DOHH2 (cell line): ENCODE measurements at regions not wholly inside any gene's neighbourhood (a gene's known extent, or its start where the extent isn't known, plus 50 kb on each side); places are given as distances from the start of the nearest gene placed in this dataset.

Source experiments
- H3F3A ChIP-seq: fragments of 200-600 bp; sonication (generic), shearing (Covaris generic); 2 replicates; pipeline ENCODE4 v1.6.0; 2016; ENCODE audit warnings: antibody characterized with exemption, mild to moderate bottlenecking; ENCODE audit not compliant: control insufficient read depth, insufficient read depth
- H3K27ac ChIP-seq: fragments of 200-600 bp; sonication (generic); 2 replicates; pipeline ENCODE4 v1.5.1; 2014; ENCODE audit warnings: low read depth, mild to moderate bottlenecking, low read length, moderate library complexity
- H3K27me3 ChIP-seq: fragments of 200-600 bp; sonication (generic); 2 replicates; pipeline ENCODE4 v1.6.1; 2014; ENCODE audit warnings: mild to moderate bottlenecking, low read length, mixed read lengths; ENCODE audit not compliant: control insufficient read depth
- H3K36me3 ChIP-seq: fragments of 200-600 bp; sonication (generic); 2 replicates; pipeline ENCODE4 v1.6.1; 2014; ENCODE audit warnings: mild to moderate bottlenecking, low read length, moderate library complexity, mixed read lengths; ENCODE audit not compliant: control insufficient read depth
- H3K4me1 ChIP-seq: fragments of 200-600 bp; sonication (generic); 2 replicates; pipeline ENCODE4 v1.6.1; 2014; ENCODE audit warnings: mild to moderate bottlenecking, low read length, mixed read lengths; ENCODE audit not compliant: control insufficient read depth
- H3K4me2 ChIP-seq: fragments of 200-600 bp; sonication (generic); 2 replicates; pipeline ENCODE4 v1.6.0; 2014; ENCODE audit warnings: mild to moderate bottlenecking, low read length, moderate library complexity
- H3K4me3 ChIP-seq: fragments of 200-600 bp; sonication (generic); 2 replicates; pipeline ENCODE4 v1.5.1; 2014; ENCODE audit warnings: mild to moderate bottlenecking, low read length, mixed read lengths
- H3K79me2 ChIP-seq: fragments of 200-600 bp; sonication (generic); 2 replicates; pipeline ENCODE4 v1.6.1; 2014; ENCODE audit warnings: mild to moderate bottlenecking, low read length, mixed read lengths; ENCODE audit not compliant: control insufficient read depth
- H3K9me2 ChIP-seq: fragments of 200-600 bp; sonication (generic); replicated peaks from 2 replicates; pipeline ENCODE4 v1.6.1; 2014; ENCODE audit warnings: mild to moderate bottlenecking, low read length, mixed read lengths; ENCODE audit not compliant: control insufficient read depth
- H3K9me3 ChIP-seq: fragments of 200-600 bp; sonication (generic); 2 replicates; pipeline ENCODE4 v1.6.1; 2014; ENCODE audit warnings: antibody characterized with exemption, low read length, mixed read lengths; ENCODE audit not compliant: control insufficient read depth, insufficient read depth
- H4K20me1 ChIP-seq: fragments of 200-600 bp; sonication (generic); 2 replicates; pipeline ENCODE4 v1.6.0; 2014; ENCODE audit warnings: low read depth, mild to moderate bottlenecking, antibody characterized with exemption, low read length, moderate library complexity; ENCODE audit not compliant: control insufficient read depth, insufficient read depth
- EZH2phosphoT487 ChIP-seq: fragments of 200-600 bp; sonication (generic); IDR thresholded peaks from 2 replicates; pipeline ENCODE4 v1.6.1; 2017; ENCODE audit warnings: borderline replicate concordance, mild to moderate bottlenecking, antibody characterized with exemption, low read length, moderate library complexity, mixed read lengths
- TF ChIP-seq, protein P1 (sequence below): fragments of 200-600 bp; sonication (generic); IDR thresholded peaks from one replicate; pipeline ENCODE4 v1.5.1; 2014; ENCODE audit warnings: antibody characterized with exemption, mild to moderate bottlenecking, low read depth, low read length; ENCODE audit not compliant: poor library complexity, severe bottlenecking

DNA sequence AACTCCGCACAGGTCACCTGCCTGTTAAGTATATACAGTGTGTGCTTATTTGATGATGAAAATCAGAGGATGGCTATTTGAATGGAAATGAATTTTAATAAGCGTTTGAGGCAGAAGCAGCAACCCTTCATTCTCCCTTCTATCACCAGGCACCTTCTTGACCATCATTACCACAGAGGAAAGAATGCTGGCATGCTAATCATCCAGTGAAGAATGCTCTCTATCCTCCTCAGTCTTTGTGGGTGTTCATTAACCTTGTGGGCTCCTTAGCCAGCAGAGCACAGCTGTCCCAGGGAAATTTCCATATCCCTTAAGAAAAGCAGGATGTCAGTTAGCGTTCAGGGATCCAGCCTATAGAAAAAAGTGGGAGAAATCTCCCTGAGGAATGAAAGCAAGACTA lies 428.0 kb upstream of the CAMK1G start:
- Histone ChIP-seq H3K36me3 (no peaks in the 10 kb centered on the region), H3K27ac (no peak overlapping the region), H3K27me3 (no peaks in the 10 kb centered on the region), H3K9me3 (no peaks in the 10 kb centered on the region), H3K4me2 (no peak overlapping the region), H3K9me2 (no peaks in the 10 kb centered on the region), H3K4me1 (no peaks in the 10 kb centered on the region), H3K79me2 (no peaks in the 10 kb centered on the region), H3K4me3 (no peak overlapping the region), H4K20me1 (no peaks in the 10 kb centered on the region), H3F3A (no peaks in the 10 kb centered on the region)
- TF ChIP-seq EZH2phosphoT487: no peak
- TF ChIP-seq, protein P1, sequence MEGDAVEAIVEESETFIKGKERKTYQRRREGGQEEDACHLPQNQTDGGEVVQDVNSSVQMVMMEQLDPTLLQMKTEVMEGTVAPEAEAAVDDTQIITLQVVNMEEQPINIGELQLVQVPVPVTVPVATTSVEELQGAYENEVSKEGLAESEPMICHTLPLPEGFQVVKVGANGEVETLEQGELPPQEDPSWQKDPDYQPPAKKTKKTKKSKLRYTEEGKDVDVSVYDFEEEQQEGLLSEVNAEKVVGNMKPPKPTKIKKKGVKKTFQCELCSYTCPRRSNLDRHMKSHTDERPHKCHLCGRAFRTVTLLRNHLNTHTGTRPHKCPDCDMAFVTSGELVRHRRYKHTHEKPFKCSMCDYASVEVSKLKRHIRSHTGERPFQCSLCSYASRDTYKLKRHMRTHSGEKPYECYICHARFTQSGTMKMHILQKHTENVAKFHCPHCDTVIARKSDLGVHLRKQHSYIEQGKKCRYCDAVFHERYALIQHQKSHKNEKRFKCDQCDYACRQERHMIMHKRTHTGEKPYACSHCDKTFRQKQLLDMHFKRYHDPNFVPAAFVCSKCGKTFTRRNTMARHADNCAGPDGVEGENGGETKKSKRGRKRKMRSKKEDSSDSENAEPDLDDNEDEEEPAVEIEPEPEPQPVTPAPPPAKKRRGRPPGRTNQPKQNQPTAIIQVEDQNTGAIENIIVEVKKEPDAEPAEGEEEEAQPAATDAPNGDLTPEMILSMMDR: no peak

DNA sequence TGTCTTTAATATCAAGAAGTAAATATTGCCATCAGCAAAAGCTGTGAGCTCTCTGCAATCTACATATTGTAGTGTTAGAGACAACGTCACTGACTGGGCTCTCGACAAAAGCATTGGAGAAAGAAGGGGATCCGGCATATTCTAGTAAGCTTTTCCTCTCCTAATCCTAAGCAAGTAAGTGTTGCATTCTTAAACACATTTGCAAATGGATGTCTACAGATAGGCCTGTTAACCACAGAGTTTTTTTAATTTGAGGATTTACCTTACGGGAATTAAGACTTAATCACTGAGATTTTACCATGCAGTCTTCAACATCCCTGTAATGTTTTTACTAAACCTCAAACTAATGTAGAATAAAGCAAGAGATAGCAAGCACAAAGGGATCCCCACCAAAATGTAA lies 426.5 kb upstream of the CAMK1G start:
- H3K9me2 ChIP-seq: no peaks in the 10 kb centered on the region
- no peak overlapping the region for H3K4me3 ChIP-seq
- H3K4me2 ChIP-seq: no peak overlapping the region
- no peaks in the 10 kb centered on the region for H3K36me3 ChIP-seq
- no peak for TF ChIP-seq EZH2phosphoT487
- TF ChIP-seq, protein P1: no peak
- no peaks in the 10 kb centered on the region for H3K27me3 ChIP-seq
- H3K9me3 ChIP-seq: no peaks in the 10 kb centered on the region
- no peaks in the 10 kb centered on the region for H3K79me2 ChIP-seq
- no peaks in the 10 kb centered on the region for H3K4me1 ChIP-seq
- H3F3A ChIP-seq: no peaks in the 10 kb centered on the region
- no peaks in the 10 kb centered on the region for H4K20me1 ChIP-seq
- no peak overlapping the region for H3K27ac ChIP-seq

DNA sequence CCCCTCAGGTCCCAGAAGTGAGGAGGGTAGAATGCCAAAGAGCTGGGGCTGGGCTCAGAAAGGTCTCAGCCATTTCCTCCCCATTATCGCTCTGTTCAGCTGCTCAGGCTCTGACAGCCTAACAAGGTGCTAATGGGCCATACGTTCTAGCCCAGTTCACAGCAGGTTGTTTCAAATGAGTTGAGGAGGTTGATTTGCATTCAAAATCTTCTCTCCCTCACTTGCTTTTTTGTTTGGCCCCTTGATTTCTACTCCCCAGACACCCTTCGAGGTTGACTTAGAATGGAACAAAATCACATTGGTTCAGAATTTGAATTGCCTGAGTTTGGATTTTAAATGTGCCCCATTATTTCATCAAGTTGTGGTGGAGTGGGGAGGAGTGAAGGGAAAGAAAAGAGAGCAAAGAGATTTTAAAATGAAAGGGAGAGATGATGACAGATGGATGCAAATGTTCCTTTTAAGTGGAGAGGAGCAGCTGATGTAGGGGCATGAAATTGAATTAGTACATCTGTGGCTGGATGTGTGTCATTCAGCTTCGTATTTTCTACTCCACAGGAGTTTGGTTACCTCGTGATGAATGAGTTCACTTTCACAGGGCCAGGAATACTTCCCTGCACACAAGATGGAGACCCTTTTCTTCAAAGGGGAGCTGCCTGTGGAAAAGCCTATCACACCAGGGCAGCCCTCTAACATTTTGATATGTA lies 425.8 kb upstream of the CAMK1G start:
- Histone ChIP-seq H3K79me2 (no peaks in the 10 kb centered on the region), H3K9me2 (no peaks in the 10 kb centered on the region), H3K27ac (no peak overlapping the region), H4K20me1 (no peaks in the 10 kb centered on the region), H3K36me3 (no peaks in the 10 kb centered on the region), H3K9me3 (no peaks in the 10 kb centered on the region), H3K4me1 (no peaks in the 10 kb centered on the region), H3K4me2 (no peak overlapping the region), H3F3A (no peaks in the 10 kb centered on the region), H3K27me3 (no peaks in the 10 kb centered on the region), H3K4me3 (no peak overlapping the region)
- TF ChIP-seq, protein P1: no peak
- no peak for TF ChIP-seq EZH2phosphoT487
